Gastroesophageal sphincter (tissue), 4 donors: ENCODE measurements at regions not wholly inside any gene's neighbourhood (a gene's known extent, or its start where the extent isn't known, plus 50 kb on each side); places are given as distances from the start of the nearest gene placed in this dataset.

Experiments
- ATAC-seq: fragments of 150-250 bp; one replicate; pipeline ENCODE4 v1.9.1; 2016; ENCODE audit warnings: mild to moderate bottlenecking, moderate library complexity
- H3K27ac ChIP-seq, 4 donors: fragments of 200-600 bp; sonication (generic) in 3 of 4; 1 replicate in 3 of 4; 2 replicates in 1 of 4; pipeline ENCODE4 v1.5.1; 2016 to 2019
- H3K27me3 ChIP-seq: fragments of 200-600 bp; sonication (generic); one replicate; pipeline ENCODE4 v1.5.1; 2019
- H3K36me3 ChIP-seq, 2 donors: fragments of 200-600 bp; sonication (generic); one replicate each; pipeline ENCODE4 v1.5.1; 2019; ENCODE audit warnings: control low read depth in 1 of 2
- H3K4me1 ChIP-seq, 3 donors: fragments of 200-600 bp; sonication (generic); 1 replicate in 2 of 3; 2 replicates in 1 of 3; pipeline ENCODE4 v1.5.1; 2016 to 2019; ENCODE audit warnings: control low read depth in 2 of 3
- H3K4me3 ChIP-seq, 2 donors: fragments of 200-600 bp; sonication (generic); one replicate each; pipeline ENCODE4 v1.5.1; 2019; ENCODE audit warnings: mild to moderate bottlenecking in 1 of 2, moderate library complexity in 1 of 2
- H3K9me3 ChIP-seq, 3 donors: fragments of 200-600 bp; sonication (generic); one replicate each; pipeline ENCODE4 v1.5.1; 2017 to 2019; ENCODE audit warnings: control low read depth in 2 of 3
- EP300 ChIP-seq: sonication (generic); formaldehyde crosslinking; IDR thresholded peaks from one replicate; pipeline ENCODE4 v1.6.1; 2017; ENCODE audit warnings: antibody characterized with exemption, mild to moderate bottlenecking
- POLR2A ChIP-seq, 2 donors: fragments of 450-650 bp; IDR thresholded peaks; one replicate each; pipeline ENCODE4 v1.6.1; 2017; ENCODE audit warnings: antibody characterized with exemption in 2 of 2, mild to moderate bottlenecking in 2 of 2, moderate library complexity in 1 of 2
- POLR2AphosphoS5 ChIP-seq: sonication (generic); formaldehyde crosslinking; IDR thresholded peaks from one replicate; pipeline ENCODE4 v1.6.1; 2017; ENCODE audit warnings: antibody characterized with exemption
- WGBS, 2 donors: methylation state at CpG; one replicate each; pipeline ENCODE4 v1.1.5; 2018; ENCODE audit warnings: low coverage in 1 of 2; 5-methylcytosine and 5-hydroxymethylcytosine counted together
- TF ChIP-seq, protein P1 (sequence below), 4 experiments: fragments of 200-600 bp in 2 of 4; fragments of 450-650 bp in 2 of 4; sonication (generic) in 1 of 4; IDR thresholded peaks; one replicate each; pipeline ENCODE4 v1.5.1; 2017 to 2019; ENCODE audit warnings: antibody characterized with exemption in 4 of 4, mild to moderate bottlenecking in 2 of 4, moderate library complexity in 2 of 4

- no peak for ATAC-seq
- 60 to 79% methylated on average over 1 to 2 of the region's 2 CpGs for WGBS, 2 donors
- Histone ChIP-seq H3K36me3 (no peaks in the 10 kb centered on the region), H3K4me1 (no peaks in the 10 kb centered on the region), H3K4me3 (no peak overlapping the region), H3K27ac (no peak overlapping the region), H3K27me3 (no peaks in the 10 kb centered on the region), H3K9me3 (no peaks in the 10 kb centered on the region)
- no peak for TF ChIP-seq POLR2AphosphoS5
- TF ChIP-seq, protein P1, sequence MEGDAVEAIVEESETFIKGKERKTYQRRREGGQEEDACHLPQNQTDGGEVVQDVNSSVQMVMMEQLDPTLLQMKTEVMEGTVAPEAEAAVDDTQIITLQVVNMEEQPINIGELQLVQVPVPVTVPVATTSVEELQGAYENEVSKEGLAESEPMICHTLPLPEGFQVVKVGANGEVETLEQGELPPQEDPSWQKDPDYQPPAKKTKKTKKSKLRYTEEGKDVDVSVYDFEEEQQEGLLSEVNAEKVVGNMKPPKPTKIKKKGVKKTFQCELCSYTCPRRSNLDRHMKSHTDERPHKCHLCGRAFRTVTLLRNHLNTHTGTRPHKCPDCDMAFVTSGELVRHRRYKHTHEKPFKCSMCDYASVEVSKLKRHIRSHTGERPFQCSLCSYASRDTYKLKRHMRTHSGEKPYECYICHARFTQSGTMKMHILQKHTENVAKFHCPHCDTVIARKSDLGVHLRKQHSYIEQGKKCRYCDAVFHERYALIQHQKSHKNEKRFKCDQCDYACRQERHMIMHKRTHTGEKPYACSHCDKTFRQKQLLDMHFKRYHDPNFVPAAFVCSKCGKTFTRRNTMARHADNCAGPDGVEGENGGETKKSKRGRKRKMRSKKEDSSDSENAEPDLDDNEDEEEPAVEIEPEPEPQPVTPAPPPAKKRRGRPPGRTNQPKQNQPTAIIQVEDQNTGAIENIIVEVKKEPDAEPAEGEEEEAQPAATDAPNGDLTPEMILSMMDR (IDR thresholded peaks at IDR 0.05) = no peak
- TF ChIP-seq POLR2A (IDR thresholded peaks at IDR 0.05) = no peak
- no peak for TF ChIP-seq EP300
These were observed 109.0 kb upstream of the ETV3 start for GRCh38 chr1:157247005-157247763.

- Histone ChIP-seq H3K27ac (no peak overlapping the region), H3K36me3 (no peaks in the 10 kb centered on the region), H3K27me3 (no peaks in the 10 kb centered on the region), H3K9me3 (no peaks in the 10 kb centered on the region), H3K4me3 (no peak overlapping the region), H3K4me1 (no peaks in the 10 kb centered on the region)
- TF ChIP-seq EP300 = no peak
- no peak for TF ChIP-seq POLR2A (IDR thresholded peaks at IDR 0.05)
- TF ChIP-seq, protein P1 (IDR thresholded peaks at IDR 0.05) = no peak
- no peak for TF ChIP-seq POLR2AphosphoS5
- 81 to 91% methylated on average over 2 of the region's 2 CpGs for WGBS, 2 donors
- ATAC-seq = no peak
These were observed 107.6 kb upstream of the ETV3 start for GRCh38 chr1:157245823-157246222.

GRCh38 chr1:157241185-157241538 is 103.0 kb upstream of the ETV3 start:
- TF ChIP-seq POLR2A (IDR thresholded peaks at IDR 0.05) (no peak), EP300 (no peak), POLR2AphosphoS5 (no peak)
- TF ChIP-seq, protein P1 (IDR thresholded peaks at IDR 0.05) = no peak
- no peak for ATAC-seq
- Histone ChIP-seq H3K4me1 (no peaks in the 10 kb centered on the region), H3K36me3 (no peaks in the 10 kb centered on the region), H3K9me3 (no peaks in the 10 kb centered on the region), H3K4me3 (no peak overlapping the region), H3K27me3 (peaks cover 14% of the 10 kb centered on the region), H3K27ac (no peak overlapping the region)
- 68 to 69% methylated on average over 2 of the region's 2 CpGs for WGBS, 2 donors

DNA sequence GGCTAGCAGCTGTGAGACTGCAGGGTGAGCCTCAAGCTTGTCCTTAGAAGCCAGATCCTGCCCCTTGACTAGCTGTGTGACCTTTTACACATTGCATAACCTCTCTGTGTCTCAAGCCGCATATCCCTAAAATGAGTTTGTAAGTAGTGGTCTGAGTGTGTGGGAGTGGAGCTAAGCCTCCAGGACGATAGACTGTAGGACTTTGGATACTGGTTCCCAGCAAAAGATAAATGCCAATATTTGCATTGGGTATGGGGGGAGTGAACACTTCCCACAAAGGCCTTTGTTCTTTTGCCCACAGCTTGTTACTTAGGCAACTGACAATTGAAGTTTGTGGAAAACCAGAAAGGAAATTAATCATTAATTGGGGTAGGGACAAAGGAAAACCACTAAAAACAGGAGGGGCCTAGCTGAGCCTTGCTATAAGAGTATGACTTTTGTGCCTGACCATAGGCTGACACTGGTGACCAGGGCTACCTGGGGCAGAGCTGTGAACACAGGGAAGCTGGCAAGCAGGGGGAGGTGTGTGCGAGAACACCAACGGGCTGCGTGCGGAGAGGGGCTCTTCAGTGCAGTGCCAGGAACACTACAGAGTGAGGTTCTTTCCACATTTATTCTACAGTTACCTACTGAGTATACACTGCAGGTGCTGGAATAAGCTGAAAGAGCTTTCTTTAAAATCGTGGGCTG is 102.4 kb upstream of the ETV3 start:
- H3K27ac ChIP-seq = no peak overlapping the region
- H3K4me1 ChIP-seq = no peaks in the 10 kb centered on the region
- WGBS, 2 donors = 64 to 67% methylated on average over 6 to 7 of the region's 7 CpGs
- no peaks in the 10 kb centered on the region for H3K9me3 ChIP-seq
- H3K27me3 ChIP-seq = peaks cover 14% of the 10 kb centered on the region
- TF ChIP-seq POLR2A (IDR thresholded peaks at IDR 0.05) (no peak), EP300 (no peak), POLR2AphosphoS5 (no peak)
- TF ChIP-seq, protein P1 (IDR thresholded peaks at IDR 0.05) = no peak
- H3K4me3 ChIP-seq = no peak overlapping the region
- no peaks in the 10 kb centered on the region for H3K36me3 ChIP-seq
- ATAC-seq = no peak

- no peaks in the 10 kb centered on the region for H3K4me1 ChIP-seq
- H3K36me3 ChIP-seq = no peaks in the 10 kb centered on the region
- H3K27ac ChIP-seq = no peak overlapping the region
- H3K27me3 ChIP-seq = peaks cover 14% of the 10 kb centered on the region
- no peaks in the 10 kb centered on the region for H3K9me3 ChIP-seq
- TF ChIP-seq EP300 = no peak
- TF ChIP-seq POLR2AphosphoS5 = no peak
- no peak for TF ChIP-seq POLR2A (IDR thresholded peaks at IDR 0.05)
- TF ChIP-seq, protein P1 (IDR thresholded peaks at IDR 0.05) = no peak
- no peak for ATAC-seq
- no peak overlapping the region for H3K4me3 ChIP-seq
These were observed 101.7 kb upstream of the ETV3 start for GRCh38 chr1:157239936-157240335.
